Epithelial cell of proximal tubule (primary cell): ENCODE measurements at regions not wholly inside any gene's neighbourhood (a gene's known extent, or its start where the extent isn't known, plus 50 kb on each side); places are given as distances from the start of the nearest gene placed in this dataset.

Source experiments
- DNase-seq: peaks from one replicate; pipeline ENCODE4 v3.0.0-alpha.2; 2011; ENCODE audit warnings: low read depth
- H3K4me3 ChIP-seq: 2 replicates; pipeline ENCODE4 v1.5.1; 2011; ENCODE audit warnings: low read depth, mild to moderate bottlenecking, low read length
- CTCF ChIP-seq: conservative IDR thresholded peaks from 2 replicates; pipeline ENCODE4 v1.5.1; 2012; ENCODE audit warnings: low read depth, mild to moderate bottlenecking, low read length

GRCh38 chr7:33687625-33688024 is 217.7 kb upstream of the BMPER start:
- TF ChIP-seq CTCF: no peak
- no peak overlapping the region for H3K4me3 ChIP-seq
- DNase-seq: no peak

- no peak for TF ChIP-seq CTCF
- no peak overlapping the region for H3K4me3 ChIP-seq
- no peak for DNase-seq
These were observed 214.2 kb upstream of the BMPER start for GRCh38 chr7:33691180-33691579.

- no peak for TF ChIP-seq CTCF
- DNase-seq: no peak
- H3K4me3 ChIP-seq: no peak overlapping the region
These were observed 212.4 kb upstream of the BMPER start for GRCh38 chr7:33692956-33693355.

- TF ChIP-seq CTCF: no peak
- H3K4me3 ChIP-seq: no peak overlapping the region
- DNase-seq: no peak
These were observed 211.3 kb upstream of the BMPER start for GRCh38 chr7:33694006-33694405.

GRCh38 chr7:33697616-33698015 is 207.7 kb upstream of the BMPER start:
- H3K4me3 ChIP-seq: no peak overlapping the region
- TF ChIP-seq CTCF: no peak
- DNase-seq: no peak

- TF ChIP-seq CTCF: no peak
- H3K4me3 ChIP-seq: no peak overlapping the region
- no peak for DNase-seq
These were observed 207.3 kb upstream of the BMPER start for GRCh38 chr7:33698041-33698440.

- no peak for DNase-seq
- TF ChIP-seq CTCF: no peak
- H3K4me3 ChIP-seq: no peak overlapping the region
These were observed 206.6 kb upstream of the BMPER start for GRCh38 chr7:33698692-33699128.
